NT2/D1 (cell line): ENCODE measurements at regions not wholly inside any gene's neighbourhood (a gene's known extent, or its start where the extent isn't known, plus 50 kb on each side); places are given as distances from the start of the nearest gene placed in this dataset.

Experiments
- SUZ12 ChIP-seq: IDR thresholded peaks from 2 replicates; pipeline ENCODE4 v1.6.1; 2011; ENCODE audit not compliant: insufficient read length, insufficient read depth; ENCODE audit errors: extremely low read depth
- ZNF274 ChIP-seq: IDR thresholded peaks from 2 replicates; pipeline ENCODE4 v1.6.1; 2011; ENCODE audit warnings: mild to moderate bottlenecking, low read depth, low read length

DNA sequence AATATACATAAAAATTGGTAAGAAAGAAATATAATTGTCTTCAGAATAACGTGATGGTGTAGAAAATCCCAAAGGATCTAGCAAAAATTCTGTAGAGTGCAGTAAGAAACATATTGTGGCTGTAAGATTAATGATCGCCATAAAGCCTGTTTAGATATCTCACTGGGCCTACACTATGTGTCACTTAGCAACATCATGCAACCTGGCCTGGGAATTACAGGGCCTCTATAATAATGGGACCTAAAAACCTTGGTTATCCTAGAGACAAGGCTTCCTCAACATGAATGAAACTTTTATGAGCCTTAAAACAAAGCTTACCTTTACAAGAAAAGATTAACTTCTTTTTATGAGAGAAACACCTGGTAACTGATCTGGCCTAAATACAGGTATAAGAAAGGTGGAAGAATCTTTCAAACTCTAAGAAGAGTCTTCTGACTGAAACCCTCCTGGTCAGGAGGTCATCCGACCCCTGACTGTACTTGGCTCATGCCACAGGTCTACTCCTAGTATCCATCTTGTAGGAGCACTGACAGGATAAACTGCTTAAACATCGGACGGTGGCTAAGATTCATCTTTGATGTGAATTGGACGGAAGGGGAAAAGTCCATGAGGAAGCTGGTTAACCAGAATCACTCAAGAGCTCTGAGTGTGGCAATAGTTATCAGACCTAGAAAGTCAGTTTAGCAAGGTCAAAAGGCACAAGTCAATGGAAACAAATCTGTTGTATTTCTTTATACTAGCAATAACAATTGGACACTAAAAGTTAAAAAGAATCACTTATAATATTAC lies 1155.1 kb upstream of the SORCS1 start:
- TF ChIP-seq SUZ12 (no peak), ZNF274 (no peak)
